HG03175 (cell line): ENCODE measurements at regions not wholly inside any gene's neighbourhood (a gene's known extent, or its start where the extent isn't known, plus 50 kb on each side); places are given as distances from the start of the nearest gene placed in this dataset.

Source experiments
- ATAC-seq: cut with Tn5 transposase; IDR thresholded peaks from one replicate; pipeline ENCODE4 v1.9.1; 2021; ENCODE audit warnings: mild to moderate bottlenecking, moderate library complexity; ENCODE audit not compliant: unreplicated experiment

DNA sequence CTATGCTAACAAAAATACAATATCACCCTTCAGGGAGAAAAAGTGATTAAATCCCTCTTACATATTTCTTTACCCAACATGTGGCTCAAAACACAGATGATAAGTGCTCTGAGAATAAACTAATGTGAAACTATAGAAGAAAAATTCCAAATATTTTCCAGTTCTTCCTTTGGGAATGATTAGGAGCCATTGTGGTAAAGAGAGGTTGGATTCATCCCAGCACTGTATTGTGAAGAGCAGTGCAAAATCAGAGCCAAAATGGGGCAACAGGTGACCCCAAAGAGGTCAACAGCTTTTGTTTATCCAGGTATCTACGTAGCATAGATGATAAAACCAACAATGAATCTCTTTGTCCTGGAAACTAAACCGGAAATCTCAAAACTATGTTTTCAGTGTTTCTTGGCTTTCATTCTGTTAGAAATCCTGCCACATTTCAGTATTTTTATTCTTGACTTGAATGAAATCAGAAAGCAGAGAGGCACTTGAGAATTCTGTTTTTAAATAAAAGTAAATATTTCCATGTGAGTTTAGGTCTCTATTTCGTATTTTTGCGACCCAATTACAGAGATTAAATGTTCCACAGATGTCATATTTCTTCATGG, 120.4 kb upstream of the FST start:
- no peak for ATAC-seq

- no peak for ATAC-seq
Observed at GRCh38 chr5:53360811-53361210, 119.6 kb upstream of the FST start.

DNA sequence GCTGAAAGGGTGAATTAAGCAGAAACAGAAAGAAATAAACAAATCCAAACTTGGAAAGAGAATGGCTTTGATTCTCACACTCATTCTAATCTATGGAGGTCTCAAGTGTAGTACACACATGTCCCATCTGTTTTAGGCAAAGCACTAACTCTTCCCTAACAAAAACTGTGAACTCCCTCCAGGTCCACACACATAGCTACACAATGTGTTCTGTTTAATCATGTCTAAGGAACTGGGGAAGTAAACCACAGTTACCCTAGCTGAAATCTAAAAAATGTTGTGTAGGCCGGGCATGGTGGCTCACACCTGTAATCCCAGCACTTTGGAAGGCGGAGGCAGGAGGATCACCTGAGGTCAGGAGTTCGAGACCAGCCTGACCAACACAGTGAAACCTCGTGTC, 118.7 kb upstream of the FST start:
- no peak for ATAC-seq

- ATAC-seq, result no peak
Observed at GRCh38 chr5:53362521-53362941, 117.9 kb upstream of the FST start.

DNA sequence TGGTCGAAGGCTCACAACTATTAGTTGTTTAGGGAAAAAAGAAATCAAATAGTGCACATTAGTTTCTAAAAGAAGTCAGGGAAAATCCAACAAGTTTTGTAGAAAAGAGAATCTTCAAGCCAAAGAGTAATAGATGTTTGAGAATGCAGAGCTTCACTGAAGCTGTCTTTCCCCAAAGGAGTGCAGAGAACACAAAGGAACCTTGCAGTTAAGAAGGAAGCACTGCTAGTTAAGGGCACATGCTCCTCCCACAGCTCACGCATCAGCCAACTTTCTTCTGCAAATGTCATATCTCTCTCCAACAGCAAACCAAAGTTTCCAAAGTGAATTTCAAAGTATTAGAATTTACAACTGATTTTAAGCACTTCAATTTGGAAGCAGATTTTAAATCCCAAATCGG, 116.4 kb upstream of the FST start:
- no peak for ATAC-seq

- ATAC-seq, result no peak
Observed at GRCh38 chr5:53366245-53366644, 114.2 kb upstream of the FST start.

GRCh38 chr5:53367727-53368126, 112.7 kb upstream of the FST start:
- ATAC-seq, result no peak

- ATAC-seq, result no peak
Observed at GRCh38 chr5:53368516-53368915, 111.9 kb upstream of the FST start.

GRCh38 chr5:53368966-53369605, 111.3 kb upstream of the FST start:
- ATAC-seq, result no peak

- ATAC-seq, result no peak
Observed at GRCh38 chr5:53369681-53370080, 110.7 kb upstream of the FST start.

DNA sequence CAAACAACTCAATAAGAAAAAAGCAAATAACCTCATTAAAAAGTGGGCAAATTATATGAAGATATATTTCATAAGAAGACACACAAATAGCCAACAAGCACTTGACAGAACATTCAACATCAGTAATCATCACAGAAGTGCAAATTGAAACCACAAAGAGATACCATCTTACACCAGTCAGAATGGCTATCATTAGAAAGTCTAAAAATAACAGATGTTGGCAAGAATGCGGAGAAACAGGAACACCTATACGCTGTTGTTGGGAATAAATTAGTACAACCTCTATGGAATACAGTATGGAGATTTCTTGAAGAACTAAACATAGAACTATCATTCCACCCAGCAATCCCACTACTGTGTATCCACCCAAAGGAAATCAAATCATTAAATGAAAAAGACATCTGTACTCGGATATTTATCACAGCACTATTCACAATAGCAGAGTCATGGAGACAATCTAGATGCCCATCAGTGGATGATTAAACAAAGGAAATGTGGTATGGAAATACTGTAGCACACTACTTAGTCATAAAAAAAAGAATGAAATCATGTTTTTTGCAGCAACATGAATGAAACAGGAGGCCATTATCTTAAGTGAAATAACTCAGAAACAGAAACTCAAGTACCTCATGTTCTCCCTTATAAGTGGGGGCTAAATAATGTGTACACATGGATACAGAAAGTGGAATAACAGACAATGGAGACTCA, 106.8 kb upstream of the FST start:
- ATAC-seq, result no peak

GRCh38 chr5:53376853-53377252, 103.6 kb upstream of the FST start:
- ATAC-seq, result no peak

DNA sequence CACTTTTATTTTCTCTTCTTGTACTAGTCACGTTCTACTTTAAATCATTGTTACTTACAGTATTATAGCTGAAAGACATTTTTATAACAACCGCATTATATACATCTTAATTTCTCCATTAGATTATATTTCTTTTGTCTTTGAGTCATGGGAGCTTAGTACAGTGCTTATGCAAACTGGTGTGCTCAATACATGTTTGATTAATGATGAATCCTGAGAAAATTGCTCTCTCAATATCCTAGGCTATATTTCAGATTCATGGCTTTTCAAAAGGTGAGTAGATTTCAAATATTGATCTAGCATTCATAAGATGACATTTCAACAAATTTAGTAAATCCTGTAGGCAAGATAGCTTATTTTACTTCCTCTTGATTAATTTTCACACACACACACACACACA, 102.2 kb upstream of the FST start:
- ATAC-seq, result no peak

GRCh38 chr5:53378590-53379247, 101.7 kb upstream of the FST start:
- no peak for ATAC-seq

- no peak for ATAC-seq
Observed at GRCh38 chr5:53386341-53386740, 94.1 kb upstream of the FST start.

GRCh38 chr5:53389093-53389492, 91.3 kb upstream of the FST start:
- ATAC-seq, result no peak

DNA sequence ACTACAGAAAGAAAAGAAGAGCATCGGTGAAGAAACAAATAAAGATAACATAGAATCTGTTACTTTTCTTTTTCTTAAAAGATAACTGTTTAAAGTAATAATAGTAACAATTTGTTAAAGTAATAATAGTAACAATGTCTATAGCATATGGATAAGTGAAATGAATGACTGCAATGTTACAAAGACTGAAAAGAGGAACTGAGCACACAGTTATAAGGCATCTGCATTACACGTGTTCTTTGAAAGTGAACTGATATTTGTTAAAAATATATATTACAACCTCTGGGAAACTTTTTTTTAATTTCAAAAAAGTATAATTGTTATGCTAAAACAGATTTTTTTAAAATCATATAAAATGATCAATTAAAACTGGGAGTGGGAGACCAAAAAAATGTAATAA, 88.4 kb upstream of the FST start:
- ATAC-seq, result no peak

GRCh38 chr5:53394808-53395207, 85.6 kb upstream of the FST start:
- ATAC-seq, result no peak

DNA sequence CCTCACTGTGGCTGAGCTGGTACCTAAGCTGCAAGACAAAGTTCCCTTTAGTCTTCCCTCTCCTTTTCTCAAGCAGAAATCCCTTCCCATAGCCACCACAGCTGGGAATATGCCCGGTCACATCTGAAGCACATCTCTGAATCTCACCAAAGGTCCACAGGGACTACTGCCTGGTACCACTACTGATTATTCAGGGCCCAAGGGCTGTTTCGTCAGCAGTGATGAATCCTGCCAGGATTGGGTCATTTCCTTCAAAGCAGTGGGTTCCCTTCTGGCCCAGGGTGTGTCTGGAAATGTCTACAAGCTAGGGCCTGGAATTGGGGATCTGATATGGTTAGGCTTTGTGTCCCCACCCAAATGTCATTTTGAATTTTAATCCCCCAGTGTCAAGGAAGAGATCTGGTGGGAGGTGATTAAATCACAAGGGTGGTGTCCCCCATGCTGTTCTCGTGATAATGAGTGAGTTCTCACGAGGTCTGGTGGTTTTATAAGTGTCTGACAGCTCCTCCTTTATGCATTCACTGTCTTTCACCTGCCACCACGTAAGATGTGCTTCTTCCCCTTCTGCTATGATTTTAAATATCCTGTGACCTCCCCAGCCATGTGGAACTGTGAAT, 83.2 kb upstream of the FST start:
- no peak for ATAC-seq

DNA sequence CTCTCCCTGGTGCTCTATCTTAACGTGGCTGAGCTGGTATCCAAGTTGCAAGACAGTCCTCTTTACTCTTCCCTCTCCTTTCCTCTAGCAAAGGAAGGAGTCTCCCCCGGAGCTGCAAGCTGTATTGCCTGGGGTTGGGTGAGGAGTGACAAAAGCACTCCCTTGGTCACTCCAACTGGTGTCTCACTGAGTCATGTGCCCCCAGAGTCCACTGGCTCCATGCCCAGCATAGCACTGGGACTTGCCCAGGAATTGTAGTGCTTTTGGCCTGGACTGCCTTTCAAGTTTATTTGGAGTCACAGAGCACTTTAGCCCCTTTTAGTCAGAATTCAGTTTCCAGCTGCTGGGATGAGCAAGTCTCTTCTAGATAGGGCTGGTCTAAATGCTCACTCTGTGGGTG, 82.6 kb upstream of the FST start:
- ATAC-seq, result no peak

DNA sequence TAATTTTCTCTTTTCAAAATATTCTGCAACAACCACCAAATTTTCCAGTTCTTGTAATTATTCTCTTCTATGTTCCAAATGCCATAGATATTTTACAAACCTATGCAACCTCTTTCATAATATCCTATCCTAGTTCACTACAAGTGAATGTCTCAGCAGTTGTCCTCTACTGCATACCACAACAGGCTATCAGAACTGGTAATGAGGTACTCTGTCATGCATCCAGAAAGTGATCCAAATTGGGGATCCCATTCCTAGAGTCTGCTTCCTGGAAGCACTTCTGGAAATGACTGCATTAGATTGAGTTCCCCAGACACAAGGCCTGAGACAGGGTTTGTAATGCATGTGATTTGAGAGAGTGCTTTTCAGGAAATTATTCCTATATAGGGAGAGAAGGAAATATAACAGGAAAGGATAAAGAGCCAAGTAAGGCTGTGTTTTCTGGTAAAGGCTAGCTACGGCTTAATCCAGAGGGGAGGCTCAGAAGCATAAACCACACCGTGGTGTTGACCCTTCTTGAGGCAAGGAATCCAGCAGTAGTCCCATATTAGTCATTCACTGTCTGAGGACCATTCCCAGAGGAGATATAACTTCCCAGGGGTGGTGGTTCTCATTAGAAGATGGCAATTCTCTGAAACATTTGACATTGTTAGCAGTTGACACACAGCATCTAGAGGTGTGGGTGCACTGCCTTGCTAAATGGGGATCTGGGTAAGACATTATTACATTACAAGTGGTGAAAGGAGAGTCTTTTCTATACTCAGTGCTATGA, 80.3 kb upstream of the FST start:
- no peak for ATAC-seq
